Common myeloid progenitor, CD34-positive (primary cell): ENCODE measurements at regions not wholly inside any gene's neighbourhood (a gene's known extent, or its start where the extent isn't known, plus 50 kb on each side); places are given as distances from the start of the nearest gene placed in this dataset.

Source experiments
- CTCF ChIA-PET: fragments of 350-600 bp; sonication (Branson Sonifier 250); formaldehyde crosslinking; loops from one replicate; lab custom pipeline; 2021; ENCODE audit warnings: antibody characterized with exemption; lab: Charles Lee
- POLR2A ChIA-PET: fragments of 350-600 bp; sonication (Branson Sonifier 250); formaldehyde crosslinking; loops from one replicate; lab custom pipeline; 2021; ENCODE audit warnings: antibody characterized with exemption; lab: Charles Lee
- DNase-seq, 3 donors: peaks; one replicate each; pipeline versions ENCODE4 v3.0.0 to v3.0.0-alpha.2; 2013
- H3K27ac ChIP-seq, 2 experiments: 1 replicate in 1 of 2; 2 replicates in 1 of 2; pipeline ENCODE4 v1.7.0; 2013; ENCODE audit warnings: inconsistent platforms in 2 of 2, low read length in 2 of 2, mild to moderate bottlenecking in 2 of 2, low read depth in 1 of 2, moderate library complexity in 1 of 2; ENCODE audit not compliant: severe bottlenecking in 2 of 2, insufficient read depth in 1 of 2, poor library complexity in 1 of 2
- H3K27me3 ChIP-seq, 5 experiments: replicated peaks in 2 of 5; 1 replicate in 3 of 5; 2 replicates in 2 of 5; pipeline versions ENCODE4 v1.6.1 to v1.7.0; 2013; ENCODE audit warnings: low read length in 4 of 5, mild to moderate bottlenecking in 2 of 5, moderate library complexity in 2 of 5, inconsistent platforms in 1 of 5; ENCODE audit not compliant: insufficient read depth in 5 of 5, control insufficient read depth in 4 of 5
- H3K36me3 ChIP-seq, 4 experiments: 1 replicate in 2 of 4; 2 replicates in 2 of 4; pipeline versions ENCODE4 v1.6.1 to v1.7.0; 2013; ENCODE audit warnings: low read length in 3 of 4, control low read depth in 1 of 4, mild to moderate bottlenecking in 1 of 4; ENCODE audit not compliant: control insufficient read depth in 4 of 4, insufficient read depth in 4 of 4
- H3K4me1 ChIP-seq, 4 experiments: 1 replicate in 3 of 4; 2 replicates in 1 of 4; pipeline versions ENCODE4 v1.6.1 to v1.7.1; 2013; ENCODE audit warnings: low read length in 3 of 4, mild to moderate bottlenecking in 3 of 4, control low read depth in 1 of 4, inconsistent platforms in 1 of 4, moderate library complexity in 1 of 4; ENCODE audit not compliant: control insufficient read depth in 4 of 4, insufficient read depth in 4 of 4; ENCODE audit errors: control extremely low read depth in 1 of 4
- H3K4me3 ChIP-seq, 7 experiments: 1 replicate in 4 of 7; 2 replicates in 3 of 7; pipeline versions ENCODE4 v1.5.1 to v1.7.0; 2013; ENCODE audit warnings: mild to moderate bottlenecking in 7 of 7, low read length in 6 of 7, moderate library complexity in 6 of 7, inconsistent platforms in 2 of 7, low read depth in 2 of 7, control low read depth in 1 of 7; ENCODE audit not compliant: insufficient read depth in 4 of 7, control insufficient read depth in 1 of 7; ENCODE audit errors: extremely low read depth in 1 of 7
- H3K9me3 ChIP-seq, 5 experiments: 1 replicate in 4 of 5; 2 replicates in 1 of 5; pipeline versions ENCODE4 v1.6.1 to v1.7.1; 2013; ENCODE audit warnings: low read length in 4 of 5, mild to moderate bottlenecking in 2 of 5, inconsistent platforms in 1 of 5, low read depth in 1 of 5, moderate library complexity in 1 of 5; ENCODE audit not compliant: control insufficient read depth in 4 of 5, insufficient read depth in 2 of 5; ENCODE audit errors: control extremely low read depth in 1 of 5
- WGBS: methylation state at CpG from one replicate; pipeline ENCODE4 v1.1.5; 2013; ENCODE audit not compliant: insufficient coverage; 5-methylcytosine and 5-hydroxymethylcytosine counted together

GRCh38 chr1:217067642-217068041 lies 344.4 kb upstream of the ESRRG start:
- ChIA-PET CTCF (no interaction called here), POLR2A (no interaction called here)
- Histone ChIP-seq H3K36me3 (no peaks in the 10 kb centered on the region), H3K27ac (no peak overlapping the region), H3K9me3 (no peaks in the 10 kb centered on the region), H3K27me3 (no peaks in the 10 kb centered on the region), H3K4me1 (no peaks in the 10 kb centered on the region), H3K4me3 (no peak overlapping the region)
- WGBS, result no CpG with 5 or more reads among the region's 1 CpG
- no peak for DNase-seq

- DNase-seq, result no peak
- Histone ChIP-seq H3K4me1 (no peaks in the 10 kb centered on the region), H3K27ac (no peak overlapping the region), H3K9me3 (no peaks in the 10 kb centered on the region), H3K4me3 (no peak overlapping the region), H3K27me3 (no peaks in the 10 kb centered on the region), H3K36me3 (no peaks in the 10 kb centered on the region)
- POLR2A ChIA-PET, result no interaction called here
- CTCF ChIA-PET, result no interaction called here
- WGBS, result 100% methylated on average over 3 of the region's 3 CpGs
Measured at GRCh38 chr1:217066794-217067193, 343.6 kb upstream of the ESRRG start.

GRCh38 chr1:217063172-217063908 lies 340.1 kb upstream of the ESRRG start:
- Histone ChIP-seq H3K27me3 (no peaks in the 10 kb centered on the region), H3K4me1 (no peaks in the 10 kb centered on the region), H3K36me3 (no peaks in the 10 kb centered on the region), H3K4me3 (no peak overlapping the region), H3K9me3 (no peaks in the 10 kb centered on the region), H3K27ac (no peak overlapping the region)
- DNase-seq, result no peak
- ChIA-PET POLR2A (no interaction called here), CTCF (interaction anchor here (1.0 kb wide), 1 partner anchor 10 kb away, joined by 3 read pairs; no protein-coding TSS in a partner anchor)
- WGBS, result 50% methylated on average over 2 of the region's 6 CpGs

- ChIA-PET POLR2A (no interaction called here), CTCF (interaction anchor here (1.0 kb wide), 1 partner anchor 11 kb away, joined by 3 read pairs; no protein-coding TSS in a partner anchor)
- Histone ChIP-seq H3K27me3 (no peaks in the 10 kb centered on the region), H3K36me3 (no peaks in the 10 kb centered on the region), H3K4me3 (no peak overlapping the region), H3K9me3 (peaks cover 0 to 4% (median 0%) of the 10 kb centered on the region in 5 experiments), H3K4me1 (no peaks in the 10 kb centered on the region), H3K27ac (no peak overlapping the region)
- no peak for DNase-seq
- 80% methylated on average over 1 of the region's 3 CpGs for WGBS
Measured at GRCh38 chr1:217062586-217062985, 339.4 kb upstream of the ESRRG start.

GRCh38 chr1:217059401-217059800 lies 336.2 kb upstream of the ESRRG start:
- no peaks in the 10 kb centered on the region for H3K4me1 ChIP-seq
- 100% methylated on average over 1 of the region's 1 CpG for WGBS
- no peak overlapping the region for H3K27ac ChIP-seq
- DNase-seq, result no peak
- CTCF ChIA-PET, result no interaction called here
- peaks cover 0 to 4% (median 0%) of the 10 kb centered on the region in 5 experiments for H3K9me3 ChIP-seq
- POLR2A ChIA-PET, result no interaction called here
- no peak overlapping the region for H3K4me3 ChIP-seq
- no peaks in the 10 kb centered on the region for H3K27me3 ChIP-seq
- no peaks in the 10 kb centered on the region for H3K36me3 ChIP-seq

- ChIA-PET CTCF (no interaction called here), POLR2A (no interaction called here)
- Histone ChIP-seq H3K27me3 (peaks cover 0 to 2% (median 0%) of the 10 kb centered on the region in 5 experiments), H3K4me1 (no peaks in the 10 kb centered on the region), H3K4me3 (no peak overlapping the region), H3K36me3 (no peaks in the 10 kb centered on the region), H3K27ac (no peak overlapping the region), H3K9me3 (peaks cover 0 to 4% (median 0%) of the 10 kb centered on the region in 5 experiments)
- DNase-seq, result no peak
- WGBS, result 100% methylated on average over 2 of the region's 3 CpGs
Measured at GRCh38 chr1:217053676-217054075, 330.4 kb upstream of the ESRRG start.

GRCh38 chr1:217052626-217053025 lies 329.4 kb upstream of the ESRRG start:
- WGBS, result 71% methylated on average over 1 of the region's 2 CpGs
- CTCF ChIA-PET, result no interaction called here
- Histone ChIP-seq H3K4me1 (no peaks in the 10 kb centered on the region), H3K4me3 (no peak overlapping the region), H3K9me3 (no peaks in the 10 kb centered on the region), H3K27ac (no peak overlapping the region), H3K36me3 (no peaks in the 10 kb centered on the region), H3K27me3 (peaks cover 0 to 2% (median 0%) of the 10 kb centered on the region in 5 experiments)
- POLR2A ChIA-PET, result no interaction called here
- no peak for DNase-seq
